HCT116 (cell line): ENCODE measurements at regions not wholly inside any gene's neighbourhood (a gene's known extent, or its start where the extent isn't known, plus 50 kb on each side); places are given as distances from the start of the nearest gene placed in this dataset.

Experiments used
- ATAC-seq: fragments of 200-7000 bp; cut with Tn5 transposase; 2 replicates; pipeline ENCODE4 v1.9.1; 2020; ENCODE audit warnings: mild to moderate bottlenecking, moderate library complexity
- BruUV-seq: library from RNA; stranded (reverse); fragments of 400-500 nt; replicated peaks from 2 replicates; lab custom pipeline; 2021; lab: Mats Ljungman, UMichigan
- CTCF ChIA-PET: fragments of 300-600 bp; sonication (Branson Sonifier 250); formaldehyde crosslinking; loops from one replicate; lab custom pipeline; 2021; ENCODE audit warnings: antibody characterized with exemption; lab: Charles Lee
- POLR2A ChIA-PET: fragments of 300-600, 350-600 bp; sonication (Branson Sonifier 250); formaldehyde crosslinking; loops from one replicate; lab custom pipeline; 2021; ENCODE audit warnings: antibody characterized with exemption; lab: Charles Lee
- RAD21 ChIA-PET, 2 experiments: fragments of 300-600 bp; sonication (Branson Sonifier 250); formaldehyde crosslinking; loops; one replicate each; lab custom pipeline; 2023; ENCODE audit warnings: low total read pairs in 2 of 2; ENCODE audit not compliant: uncharacterized antibody in 2 of 2, unreplicated experiment in 2 of 2, low non-redundant PET in 1 of 2; lab: Charles Lee
- DNase-seq: peaks from one replicate; pipeline ENCODE4 v3.0.0-alpha.2; 2010; ENCODE audit warnings: low read depth, low spot score
- H2AFZ ChIP-seq: fragments of 200-600 bp; shearing (Covaris generic), sonication (generic); 2 replicates; pipeline ENCODE4 v1.6.1; 2017; ENCODE audit warnings: low read depth, mixed run types, mixed read lengths, antibody characterized with exemption, low read length; ENCODE audit not compliant: poor library complexity, severe bottlenecking
- H3K27ac ChIP-seq: 2 replicates; pipeline ENCODE4 v1.5.1; 2012; ENCODE audit warnings: low read depth, low read length
- H3K27me3 ChIP-seq: fragments of 200-600 bp; sonication (generic); 2 replicates; pipeline ENCODE4 v1.6.1; 2016; ENCODE audit warnings: mixed run types, low read length, mixed read lengths; ENCODE audit not compliant: insufficient read depth
- H3K36me3 ChIP-seq, 2 experiments: fragments of 200-500 bp in 1 of 2; fragments of 200-600 bp in 1 of 2; sonication (Bioruptor generic) in 1 of 2; sonication (generic) in 1 of 2; 2 replicates each; pipeline versions ENCODE4 v1.5.1 to v1.6.1; 2014 to 2016; ENCODE audit warnings: low read length in 2 of 2, inconsistent platforms in 1 of 2, mixed read lengths in 1 of 2, mixed run types in 1 of 2; ENCODE audit not compliant: insufficient read depth in 2 of 2, control insufficient read depth in 1 of 2
- H3K4me1 ChIP-seq, 2 experiments: fragments of 200-600 bp in 1 of 2; sonication (generic) in 1 of 2; 2 replicates each; pipeline versions ENCODE4 v1.5.1 to v1.6.1; 2012 to 2017; ENCODE audit warnings: low read length in 2 of 2, inconsistent platforms in 1 of 2, mild to moderate bottlenecking in 1 of 2, mixed read lengths in 1 of 2, mixed run types in 1 of 2, moderate library complexity in 1 of 2; ENCODE audit not compliant: insufficient read depth in 2 of 2, control insufficient read depth in 1 of 2
- H3K4me2 ChIP-seq: fragments of 200-600 bp; sonication (generic); 2 replicates; pipeline ENCODE4 v1.6.1; 2017; ENCODE audit warnings: mixed run types, low read length, mixed read lengths
- H3K4me3 ChIP-seq, 2 experiments: fragments of 200-600 bp in 1 of 2; sonication (generic) in 1 of 2; replicated peaks in 1 of 2; 2 replicates each; pipeline ENCODE4 v1.5.1; 2011 to 2016; ENCODE audit warnings: low read length in 2 of 2, control low read depth in 1 of 2, low read depth in 1 of 2, mild to moderate bottlenecking in 1 of 2, mixed read lengths in 1 of 2, mixed run types in 1 of 2
- H3K79me2 ChIP-seq: fragments of 200-600 bp; sonication (generic); 2 replicates; pipeline ENCODE4 v1.6.1; 2017; ENCODE audit warnings: mild to moderate bottlenecking, mixed run types, low read length, moderate library complexity, mixed read lengths; ENCODE audit not compliant: insufficient read depth
- H3K9ac ChIP-seq: fragments of 200-600 bp; sonication (generic); 2 replicates; pipeline ENCODE4 v1.6.1; 2016; ENCODE audit warnings: low read length, mixed read lengths
- H3K9me2 ChIP-seq: fragments of 200-600 bp; sonication (generic), shearing (Covaris generic); 2 replicates; pipeline ENCODE4 v1.6.1; 2017; ENCODE audit warnings: mixed run types, mild to moderate bottlenecking, moderate library complexity; ENCODE audit not compliant: insufficient read depth
- H3K9me3 ChIP-seq, 2 experiments: fragments of 200-500 bp in 1 of 2; fragments of 200-600 bp in 1 of 2; sonication (Bioruptor generic) in 1 of 2; sonication (generic) in 1 of 2; 2 replicates each; pipeline ENCODE4 v1.6.1; 2014 to 2017; ENCODE audit warnings: low read length in 2 of 2, mixed read lengths in 2 of 2, inconsistent platforms in 1 of 2, low read depth in 1 of 2, mild to moderate bottlenecking in 1 of 2, mixed run types in 1 of 2, moderate library complexity in 1 of 2; ENCODE audit not compliant: control insufficient read depth in 1 of 2, insufficient read depth in 1 of 2
- H4K20me1 ChIP-seq: fragments of 200-600 bp; sonication (generic), shearing (Covaris generic); 2 replicates; pipeline ENCODE4 v1.6.1; 2017; ENCODE audit warnings: mixed run types, mild to moderate bottlenecking, moderate library complexity; ENCODE audit not compliant: insufficient read depth
- CEBPB ChIP-seq: IDR thresholded peaks from 2 replicates; pipeline ENCODE4 v1.6.1; 2012; ENCODE audit warnings: low read depth
- EGR1 ChIP-seq: IDR thresholded peaks from 2 replicates; pipeline ENCODE4 v1.6.1; 2012; ENCODE audit warnings: low read depth
- ELF1 ChIP-seq: IDR thresholded peaks from 2 replicates; pipeline ENCODE4 v1.6.1; 2012; ENCODE audit warnings: low read depth, borderline replicate concordance
- FOSL1 ChIP-seq: IDR thresholded peaks from 2 replicates; pipeline ENCODE4 v1.6.1; 2012; ENCODE audit warnings: low read depth
- JUND ChIP-seq: IDR thresholded peaks from 2 replicates; pipeline ENCODE4 v1.6.1; 2012
- POLR2A ChIP-seq: IDR thresholded peaks from 2 replicates; pipeline ENCODE4 v1.7.0; 2011; ENCODE audit warnings: borderline replicate concordance; ENCODE audit not compliant: insufficient read depth, insufficient read length; ENCODE audit errors: extremely low read depth
- POLR2AphosphoS5 ChIP-seq: IDR thresholded peaks from 2 replicates; pipeline ENCODE4 v1.6.1; 2011; ENCODE audit warnings: mild to moderate bottlenecking, low read depth, low read length, moderate library complexity
- SRF ChIP-seq: IDR thresholded peaks from 2 replicates; pipeline ENCODE4 v1.6.1; 2012; ENCODE audit warnings: low read depth
- TCF7L2 ChIP-seq: IDR thresholded peaks from 2 replicates; pipeline ENCODE4 v1.7.0; 2011; ENCODE audit warnings: borderline replicate concordance, inconsistent platforms; ENCODE audit not compliant: insufficient read depth, insufficient read length; ENCODE audit errors: extremely low read depth
- ZFX ChIP-seq: fragments of 450-650 bp; IDR thresholded peaks from 2 replicates; pipeline ENCODE4 v1.6.1; 2017
- ZNF274 ChIP-seq: fragments of 200-500 bp; sonication (Bioruptor generic); IDR thresholded peaks from 2 replicates; pipeline ENCODE4 v1.6.1; 2014; ENCODE audit warnings: mild to moderate bottlenecking, low read depth, low read length, inconsistent platforms
- intact Hi-C: fragments of 100-400 bp; cut with micrococcal nuclease; formaldehyde crosslinking; loops from 2 replicates; pipeline ENCODE4 v1.10.0; 2022
- TF ChIP-seq, protein P1 (sequence below): IDR thresholded peaks from 2 replicates; pipeline ENCODE4 v1.6.1; 2012
- TF ChIP-seq, protein P2 (sequence below), 3 experiments: fragments of 200-600 bp in 1 of 3; sonication (generic) in 1 of 3; IDR thresholded peaks in 2 of 3; conservative IDR thresholded peaks in 1 of 3; 2 replicates each; pipeline ENCODE4 v1.5.1; 2012 to 2017; ENCODE audit warnings: low read depth in 2 of 3, low read length in 2 of 3, antibody characterized with exemption in 1 of 3, borderline replicate concordance in 1 of 3, control low read depth in 1 of 3, mild to moderate bottlenecking in 1 of 3, mixed read lengths in 1 of 3, mixed run types in 1 of 3, moderate library complexity in 1 of 3; ENCODE audit not compliant: insufficient read depth in 1 of 3

DNA sequence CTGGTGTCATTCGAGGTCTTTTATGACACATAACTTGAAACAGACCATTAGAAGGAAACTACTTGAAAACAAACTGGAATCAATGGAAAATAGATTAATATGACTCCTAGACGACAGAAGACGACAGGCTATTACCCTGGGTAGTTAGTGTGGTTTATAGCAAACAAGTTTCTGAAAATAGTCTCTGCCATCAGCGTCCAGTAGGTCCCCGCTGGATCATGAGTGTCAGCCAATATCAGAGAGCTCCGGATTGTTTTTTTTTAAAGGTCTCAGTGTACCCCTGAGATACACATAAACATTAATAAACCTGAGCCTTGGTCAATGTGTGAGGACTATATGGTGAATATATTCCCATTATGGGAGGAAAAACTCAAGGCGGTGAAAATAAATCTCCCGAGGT lies 115.0 kb upstream of the THUMPD2 start:
- Histone ChIP-seq H3K27ac (no peak overlapping the region), H4K20me1 (no peaks in the 10 kb centered on the region), H3K4me1 (no peaks in the 10 kb centered on the region), H3K79me2 (no peaks in the 10 kb centered on the region), H2AFZ (no peak overlapping the region), H3K4me3 (no peak overlapping the region), H3K4me2 (no peak overlapping the region), H3K27me3 (peaks cover 48% of the 10 kb centered on the region), H3K9ac (no peak overlapping the region), H3K9me3 (no peaks in the 10 kb centered on the region), H3K36me3 (no peaks in the 10 kb centered on the region), H3K9me2 (no peaks in the 10 kb centered on the region)
- intact Hi-C loops = no loop called here
- TF ChIP-seq, protein P1, sequence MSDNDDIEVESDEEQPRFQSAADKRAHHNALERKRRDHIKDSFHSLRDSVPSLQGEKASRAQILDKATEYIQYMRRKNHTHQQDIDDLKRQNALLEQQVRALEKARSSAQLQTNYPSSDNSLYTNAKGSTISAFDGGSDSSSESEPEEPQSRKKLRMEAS = no peak
- TF ChIP-seq ZNF274 (no peak), TCF7L2 (no peak), EGR1 (no peak), SRF (no peak), POLR2A (no peak), ZFX (no peak), ELF1 (no peak), FOSL1 (no peak), JUND (no peak), CEBPB (no peak), POLR2AphosphoS5 (no peak)
- TF ChIP-seq, protein P2, sequence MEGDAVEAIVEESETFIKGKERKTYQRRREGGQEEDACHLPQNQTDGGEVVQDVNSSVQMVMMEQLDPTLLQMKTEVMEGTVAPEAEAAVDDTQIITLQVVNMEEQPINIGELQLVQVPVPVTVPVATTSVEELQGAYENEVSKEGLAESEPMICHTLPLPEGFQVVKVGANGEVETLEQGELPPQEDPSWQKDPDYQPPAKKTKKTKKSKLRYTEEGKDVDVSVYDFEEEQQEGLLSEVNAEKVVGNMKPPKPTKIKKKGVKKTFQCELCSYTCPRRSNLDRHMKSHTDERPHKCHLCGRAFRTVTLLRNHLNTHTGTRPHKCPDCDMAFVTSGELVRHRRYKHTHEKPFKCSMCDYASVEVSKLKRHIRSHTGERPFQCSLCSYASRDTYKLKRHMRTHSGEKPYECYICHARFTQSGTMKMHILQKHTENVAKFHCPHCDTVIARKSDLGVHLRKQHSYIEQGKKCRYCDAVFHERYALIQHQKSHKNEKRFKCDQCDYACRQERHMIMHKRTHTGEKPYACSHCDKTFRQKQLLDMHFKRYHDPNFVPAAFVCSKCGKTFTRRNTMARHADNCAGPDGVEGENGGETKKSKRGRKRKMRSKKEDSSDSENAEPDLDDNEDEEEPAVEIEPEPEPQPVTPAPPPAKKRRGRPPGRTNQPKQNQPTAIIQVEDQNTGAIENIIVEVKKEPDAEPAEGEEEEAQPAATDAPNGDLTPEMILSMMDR (IDR thresholded peaks at IDR 0.05 in 2 of 3, conservative IDR thresholded peaks at IDR 0.05 in 1 of 3; ENCODE audit: borderline replicate concordance in 1 of 3, insufficient read depth in 1 of 3, low read depth in 2 of 3, low read length in 2 of 3) = no peak
- ChIA-PET POLR2A (no interaction called here), RAD21 (no interaction called here), CTCF (no interaction called here)
- DNase-seq = no peak
- no peak for ATAC-seq
- BruUV-seq = no TSS peak
